Esophagus muscularis mucosa (tissue), 4 donors: ENCODE measurements at regions not wholly inside any gene's neighbourhood (a gene's known extent, or its start where the extent isn't known, plus 50 kb on each side); places are given as distances from the start of the nearest gene placed in this dataset.
A peak's percentile ranks its signal among the peaks of the same experiment; 100 is the strongest.

ENCODE experiments used
- DNase-seq: peaks from one replicate; pipeline ENCODE4 v3.0.0-alpha.2; 2017; ENCODE audit errors: extremely low spot score
- H3K27ac ChIP-seq, 4 donors: fragments of 200-600 bp; sonication (generic); replicated peaks in 1 of 4; 1 replicate in 3 of 4; 2 replicates in 1 of 4; pipeline ENCODE4 v1.5.1; 2016 to 2019; ENCODE audit warnings: mild to moderate bottlenecking in 1 of 4
- H3K27me3 ChIP-seq, 4 donors: fragments of 200-600 bp; sonication (generic); one replicate each; pipeline versions ENCODE4 v1.5.1 to v1.6.0; 2016 to 2019
- H3K36me3 ChIP-seq, 4 donors: fragments of 200-600 bp; sonication (generic); one replicate each; pipeline ENCODE4 v1.5.1; 2016 to 2019
- H3K4me1 ChIP-seq, 4 donors: fragments of 200-600 bp; sonication (generic); one replicate each; pipeline ENCODE4 v1.5.1; 2016 to 2019
- H3K4me3 ChIP-seq, 4 donors: fragments of 200-600 bp; sonication (generic); 1 replicate in 2 of 4; 2 replicates in 2 of 4; pipeline ENCODE4 v1.5.1; 2016 to 2019; ENCODE audit warnings: mild to moderate bottlenecking in 4 of 4, moderate library complexity in 1 of 4
- H3K9me3 ChIP-seq, 4 donors: fragments of 200-600 bp; sonication (generic); 1 replicate in 3 of 4; 2 replicates in 1 of 4; pipeline ENCODE4 v1.5.1; 2016 to 2019
- CTCF ChIP-seq, 3 experiments: fragments of 200-600 bp in 2 of 3; fragments of 450-650 bp in 1 of 3; sonication (generic) in 2 of 3; IDR thresholded peaks; one replicate each; pipeline ENCODE4 v1.5.1; 2017 to 2019; ENCODE audit warnings: antibody characterized with exemption in 3 of 3, mild to moderate bottlenecking in 2 of 3, moderate library complexity in 1 of 3
- EP300 ChIP-seq: sonication (generic); formaldehyde crosslinking; IDR thresholded peaks from one replicate; pipeline ENCODE4 v1.6.1; 2017; ENCODE audit warnings: antibody characterized with exemption
- POLR2A ChIP-seq: fragments of 450-650 bp; IDR thresholded peaks from one replicate; pipeline ENCODE4 v1.6.1; 2017; ENCODE audit warnings: antibody characterized with exemption, moderate library complexity, mild to moderate bottlenecking, low read depth
- POLR2AphosphoS5 ChIP-seq, 2 donors: sonication (generic); formaldehyde crosslinking; IDR thresholded peaks; one replicate each; pipeline ENCODE4 v1.6.1; 2017; ENCODE audit warnings: antibody characterized with exemption in 2 of 2
- WGBS: methylation state at CpG from one replicate; pipeline ENCODE4 v1.1.5; 2018; 5-methylcytosine and 5-hydroxymethylcytosine counted together
- intact Hi-C: fragments of 100-400 bp; cut with DNase I; formaldehyde crosslinking; loops from one replicate; pipeline ENCODE4 v1.15.1; 2023

DNA sequence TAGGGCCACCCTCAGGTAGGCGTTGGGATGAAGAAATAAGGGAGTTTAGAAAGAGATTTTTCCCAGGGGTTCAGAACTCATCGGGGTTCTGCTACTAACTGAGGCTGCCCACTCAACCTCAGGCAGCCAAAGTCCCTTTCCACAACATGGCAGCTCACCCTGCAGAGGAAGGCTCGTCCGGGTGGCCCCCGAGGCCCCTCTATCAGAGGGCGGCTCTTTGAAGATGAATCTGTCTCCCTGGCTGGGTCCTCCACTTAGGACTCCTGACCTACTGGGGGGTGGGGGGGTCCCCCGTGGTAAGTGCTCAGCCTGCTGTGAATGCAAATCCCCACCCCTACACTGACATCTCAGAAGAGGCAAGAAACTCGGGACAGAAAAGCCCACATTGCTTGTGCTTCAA is 182.9 kb downstream of the SOD2 start:
- Histone ChIP-seq H3K27ac (no peak overlapping the region), H3K27me3 (no peaks in the 10 kb centered on the region), H3K4me3 (no peak overlapping the region), H3K9me3 (no peaks in the 10 kb centered on the region), H3K36me3 (no peaks in the 10 kb centered on the region), H3K4me1 (peaks cover 0 to 28% (median 19%) of the 10 kb centered on the region in 4 donors)
- WGBS, result 82% methylated on average over 4 of the region's 8 CpGs
- TF ChIP-seq POLR2AphosphoS5 (IDR thresholded peaks at IDR 0.05) (no peak), POLR2A (no peak), CTCF (IDR thresholded peaks at IDR 0.05) (no peak), EP300 (no peak)
- peak; percentile 91 for DNase-seq
- intact Hi-C loops, result no loop called here

GRCh38 chr6:159508931-159509330 is 184.1 kb downstream of the SOD2 start:
- no peak overlapping the region for H3K4me3 ChIP-seq
- 76% methylated on average over 2 of the region's 2 CpGs for WGBS
- H3K36me3 ChIP-seq, result no peaks in the 10 kb centered on the region
- no peaks in the 10 kb centered on the region for H3K9me3 ChIP-seq
- no peak overlapping the region for H3K27ac ChIP-seq
- peak; percentile 66 for DNase-seq
- no peaks in the 10 kb centered on the region for H3K27me3 ChIP-seq
- H3K4me1 ChIP-seq, result peaks cover 0 to 34% (median 21%) of the 10 kb centered on the region in 4 donors
- intact Hi-C loops, result no loop called here
- TF ChIP-seq POLR2A, result no peak

DNA sequence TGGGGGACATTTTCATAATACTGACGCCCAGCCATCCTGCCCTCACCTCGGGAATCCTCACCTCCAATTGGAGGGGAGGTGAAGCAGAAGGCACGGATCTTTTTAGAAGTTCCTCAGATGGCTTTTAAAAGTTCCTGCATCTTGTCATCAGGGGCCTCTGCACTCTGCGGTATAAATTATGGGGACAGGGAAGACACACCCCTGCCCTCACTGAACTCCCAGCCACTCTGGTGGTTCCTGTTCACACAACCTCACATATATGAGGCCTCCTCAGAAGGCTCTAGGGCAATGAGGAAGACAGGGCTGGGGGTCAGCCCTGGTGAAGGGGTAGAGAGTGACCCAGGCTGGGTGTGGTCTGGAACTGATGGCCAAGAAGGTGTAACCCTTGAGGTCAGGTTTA is 187.0 kb downstream of the SOD2 start:
- TF ChIP-seq POLR2A (no peak), POLR2AphosphoS5 (IDR thresholded peaks at IDR 0.05) (no peak)
- intact Hi-C loops, result no loop called here
- Histone ChIP-seq H3K4me1 (peaks cover 0 to 16% (median 6%) of the 10 kb centered on the region in 4 donors), H3K4me3 (no peak overlapping the region), H3K36me3 (no peaks in the 10 kb centered on the region), H3K27ac (no peak overlapping the region), H3K27me3 (no peaks in the 10 kb centered on the region), H3K9me3 (no peaks in the 10 kb centered on the region)
- peak; percentile 55 for DNase-seq
- WGBS, result 70% methylated on average over 4 of the region's 4 CpGs

DNA sequence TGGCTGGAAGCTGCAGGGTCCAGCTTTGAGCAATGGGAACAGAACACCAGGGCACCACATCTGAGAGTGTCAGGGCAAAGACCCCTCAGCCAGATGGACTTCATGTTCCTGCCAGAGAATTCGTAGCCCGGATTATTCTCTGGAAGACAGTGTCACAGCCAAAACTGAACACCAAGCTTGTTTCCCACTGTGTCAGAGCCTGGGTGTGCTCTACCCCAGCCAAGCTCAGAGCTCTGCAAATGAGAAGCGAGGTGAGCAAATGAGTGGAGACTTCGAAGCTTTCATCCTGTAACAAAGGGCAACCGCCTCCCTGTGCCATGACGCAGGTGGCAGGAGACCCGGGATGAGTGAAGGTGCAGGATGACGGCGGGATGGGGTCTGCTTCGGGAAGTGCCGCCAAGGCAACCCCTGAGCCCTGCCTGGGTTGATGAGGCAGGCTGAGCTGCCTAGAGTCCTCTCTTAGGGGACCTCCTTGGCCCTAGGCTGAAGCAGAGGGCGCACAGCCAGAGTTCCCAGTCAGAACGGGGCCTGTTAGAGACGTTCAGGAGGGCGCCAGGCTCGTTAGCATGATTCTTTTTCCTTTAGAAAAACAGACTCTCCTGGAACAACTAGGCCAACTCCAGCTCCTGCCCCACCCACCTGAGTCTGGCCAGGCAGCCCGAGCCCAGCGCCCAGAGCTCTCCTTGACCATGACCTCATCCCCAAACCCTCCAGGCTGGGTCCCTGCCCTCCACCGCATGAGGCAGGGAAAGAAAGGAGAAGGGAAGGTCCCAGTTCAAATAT is 187.7 kb downstream of the SOD2 start:
- H3K4me1 ChIP-seq, result peaks cover 0 to 16% (median 6%) of the 10 kb centered on the region in 4 donors
- H3K4me3 ChIP-seq, result no peak overlapping the region
- H3K27me3 ChIP-seq, result no peaks in the 10 kb centered on the region
- DNase-seq, result peak; percentile 87
- H3K9me3 ChIP-seq, result no peaks in the 10 kb centered on the region
- H3K27ac ChIP-seq, result peak overlapping the region in 1 of 4 donors; percentile 4
- WGBS, result 74% methylated on average over 10 of the region's 19 CpGs
- TF ChIP-seq CTCF (IDR thresholded peaks at IDR 0.05) (no peak), POLR2AphosphoS5 (IDR thresholded peaks at IDR 0.05) (no peak), POLR2A (no peak), EP300 (no peak)
- intact Hi-C loops, result no loop called here
- no peaks in the 10 kb centered on the region for H3K36me3 ChIP-seq

GRCh38 chr6:159501558-159501957 is 191.5 kb downstream of the SOD2 start:
- H3K36me3 ChIP-seq, result no peaks in the 10 kb centered on the region
- H3K4me3 ChIP-seq, result no peak overlapping the region
- intact Hi-C loops, result no loop called here
- peaks cover 0 to 16% (median 6%) of the 10 kb centered on the region in 4 donors for H3K4me1 ChIP-seq
- peaks cover 0 to 8% (median 0%) of the 10 kb centered on the region in 4 donors for H3K9me3 ChIP-seq
- no peaks in the 10 kb centered on the region for H3K27me3 ChIP-seq
- H3K27ac ChIP-seq, result no peak overlapping the region
- DNase-seq, result no peak
- no peak for TF ChIP-seq POLR2A

GRCh38 chr6:159499034-159499433 is 194.0 kb downstream of the SOD2 start:
- WGBS, result 83% methylated on average over 3 of the region's 3 CpGs
- intact Hi-C loops, result no loop called here

More at GRCh38 chr6:159499034-159499433, 194.0 kb downstream of the SOD2 start:
- H3K27me3 ChIP-seq, result no peaks in the 10 kb centered on the region
- no peak for DNase-seq
- H3K36me3 ChIP-seq, result no peaks in the 10 kb centered on the region
- peaks cover 0 to 8% (median 0%) of the 10 kb centered on the region in 4 donors for H3K9me3 ChIP-seq
- H3K4me3 ChIP-seq, result no peak overlapping the region
- no peak overlapping the region for H3K27ac ChIP-seq
- TF ChIP-seq CTCF (IDR thresholded peaks at IDR 0.05) (no peak), POLR2A (no peak), POLR2AphosphoS5 (IDR thresholded peaks at IDR 0.05) (no peak), EP300 (no peak)
- H3K4me1 ChIP-seq, result peaks cover 0 to 8% (median 3%) of the 10 kb centered on the region in 4 donors
